HCT116 (cell line): ENCODE measurements at regions not wholly inside any gene's neighbourhood (a gene's known extent, or its start where the extent isn't known, plus 50 kb on each side); places are given as distances from the start of the nearest gene placed in this dataset.

Experiments
- CTCF ChIP-seq, 3 experiments: fragments of 200-600 bp in 1 of 3; sonication (generic) in 1 of 3; IDR thresholded peaks in 2 of 3; conservative IDR thresholded peaks in 1 of 3; 2 replicates each; pipeline ENCODE4 v1.5.1; 2012 to 2017; ENCODE audit warnings: low read depth in 2 of 3, low read length in 2 of 3, antibody characterized with exemption in 1 of 3, borderline replicate concordance in 1 of 3, control low read depth in 1 of 3, mild to moderate bottlenecking in 1 of 3, mixed read lengths in 1 of 3, mixed run types in 1 of 3, moderate library complexity in 1 of 3; ENCODE audit not compliant: insufficient read depth in 1 of 3
- RAD21 ChIP-seq: IDR thresholded peaks from 2 replicates; pipeline ENCODE4 v1.6.1; 2012; ENCODE audit warnings: low read depth, mild to moderate bottlenecking
- ZNF274 ChIP-seq: fragments of 200-500 bp; sonication (Bioruptor generic); IDR thresholded peaks from 2 replicates; pipeline ENCODE4 v1.6.1; 2014; ENCODE audit warnings: mild to moderate bottlenecking, low read depth, low read length, inconsistent platforms

- TF ChIP-seq RAD21 (no peak), CTCF (IDR thresholded peaks at IDR 0.05 in 2 of 3, conservative IDR thresholded peaks at IDR 0.05 in 1 of 3; ENCODE audit: borderline replicate concordance in 1 of 3, insufficient read depth in 1 of 3, low read depth in 2 of 3, low read length in 2 of 3) (no peak), ZNF274 (no peak)
These were observed 1080.3 kb downstream of the GALC start for GRCh38 chr14:86912709-86913108.
